Breast epithelium (tissue), 4 donors: ENCODE measurements at regions not wholly inside any gene's neighbourhood (a gene's known extent, or its start where the extent isn't known, plus 50 kb on each side); places are given as distances from the start of the nearest gene placed in this dataset.

Experiments
- DNase-seq, 2 donors: peaks; one replicate each; pipeline ENCODE4 v3.0.0-alpha.2; 2019; ENCODE audit warnings: low spot score in 2 of 2
- H3K27ac ChIP-seq, 2 donors: fragments of 200-600 bp; sonication (generic) in 1 of 2; one replicate each; pipeline ENCODE4 v1.5.1; 2016 to 2019; ENCODE audit warnings: mild to moderate bottlenecking in 1 of 2
- H3K27me3 ChIP-seq, 2 donors: fragments of 200-600 bp; sonication (generic) in 1 of 2; one replicate each; pipeline versions ENCODE4 v1.5.1 to v1.6.0; 2017 to 2019; ENCODE audit warnings: control low read depth in 1 of 2, mild to moderate bottlenecking in 1 of 2
- H3K36me3 ChIP-seq: fragments of 200-600 bp; one replicate; pipeline ENCODE4 v1.5.1; 2019
- H3K4me1 ChIP-seq, 2 donors: fragments of 200-600 bp; sonication (generic); one replicate each; pipeline ENCODE4 v1.5.1; 2016 to 2019; ENCODE audit warnings: control low read depth in 1 of 2
- H3K4me3 ChIP-seq, 3 donors: fragments of 200-600 bp; sonication (generic); 1 replicate in 2 of 3; 2 replicates in 1 of 3; pipeline ENCODE4 v1.5.1; 2016 to 2019; ENCODE audit warnings: mild to moderate bottlenecking in 3 of 3, moderate library complexity in 2 of 3
- H3K9me3 ChIP-seq, 2 donors: fragments of 200-600 bp; sonication (generic) in 1 of 2; one replicate each; pipeline ENCODE4 v1.5.1; 2016 to 2019; ENCODE audit warnings: control low read depth in 1 of 2
- CTCF ChIP-seq, 3 donors: fragments of 450-650 bp; IDR thresholded peaks; one replicate each; pipeline ENCODE4 v1.5.1; 2016 to 2017; ENCODE audit warnings: antibody characterized with exemption in 3 of 3, mild to moderate bottlenecking in 3 of 3, moderate library complexity in 3 of 3
- POLR2A ChIP-seq: fragments of 450-650 bp; IDR thresholded peaks from one replicate; pipeline ENCODE4 v1.6.1; 2016; ENCODE audit warnings: antibody characterized with exemption, mild to moderate bottlenecking, moderate library complexity
- POLR2AphosphoS5 ChIP-seq, 3 donors: sonication (generic); formaldehyde crosslinking; IDR thresholded peaks; one replicate each; pipeline ENCODE4 v1.6.1; 2017; ENCODE audit warnings: antibody characterized with exemption in 3 of 3
- intact Hi-C: fragments of 100-400 bp; cut with DNase I; formaldehyde crosslinking; loops from one replicate; pipeline ENCODE4 v1.15.1; 2023; ENCODE audit warnings: low total_unique reads

GRCh38 chr22:34950489-34950888, 115.5 kb upstream of the ISX start:
- H3K4me3 ChIP-seq, result no peak overlapping the region
- no peaks in the 10 kb centered on the region for H3K36me3 ChIP-seq
- TF ChIP-seq POLR2A (no peak), POLR2AphosphoS5 (IDR thresholded peaks at IDR 0.05) (no peak), CTCF (IDR thresholded peaks at IDR 0.05) (no peak)
- H3K4me1 ChIP-seq, result no peaks in the 10 kb centered on the region
- no peak for DNase-seq
- intact Hi-C loops, result no loop called here
- H3K27ac ChIP-seq, result no peak overlapping the region
- no peaks in the 10 kb centered on the region for H3K9me3 ChIP-seq
- peaks cover 0 to 4% of the 10 kb centered on the region in 2 donors for H3K27me3 ChIP-seq

GRCh38 chr22:34951212-34951611, 114.7 kb upstream of the ISX start:
- no peaks in the 10 kb centered on the region for H3K4me1 ChIP-seq
- intact Hi-C loops, result no loop called here
- TF ChIP-seq CTCF (IDR thresholded peaks at IDR 0.05) (no peak), POLR2A (no peak), POLR2AphosphoS5 (IDR thresholded peaks at IDR 0.05) (no peak)

GRCh38 chr22:34960005-34960404, 106.0 kb upstream of the ISX start:
- no peaks in the 10 kb centered on the region for H3K4me1 ChIP-seq
- DNase-seq, result no peak
- no peak overlapping the region for H3K4me3 ChIP-seq
- no peaks in the 10 kb centered on the region for H3K36me3 ChIP-seq
- intact Hi-C loops, result no loop called here
- no peak overlapping the region for H3K27ac ChIP-seq
- H3K27me3 ChIP-seq, result peaks cover 0 to 4% of the 10 kb centered on the region in 2 donors
- H3K9me3 ChIP-seq, result no peaks in the 10 kb centered on the region
- no peak for TF ChIP-seq POLR2A
- TF ChIP-seq CTCF (IDR thresholded peaks at IDR 0.05), result no peak
- TF ChIP-seq POLR2AphosphoS5 (IDR thresholded peaks at IDR 0.05), result no peak

More at GRCh38 chr22:34951212-34951611, 114.7 kb upstream of the ISX start:
- Histone ChIP-seq H3K4me3 (no peak overlapping the region), H3K36me3 (no peaks in the 10 kb centered on the region), H3K27ac (no peak overlapping the region), H3K27me3 (peaks cover 0 to 4% of the 10 kb centered on the region in 2 donors), H3K9me3 (no peaks in the 10 kb centered on the region)
- DNase-seq, result no peak

- Histone ChIP-seq H3K4me1 (no peaks in the 10 kb centered on the region), H3K27ac (no peak overlapping the region), H3K36me3 (no peaks in the 10 kb centered on the region), H3K4me3 (no peak overlapping the region), H3K27me3 (peaks cover 0 to 4% of the 10 kb centered on the region in 2 donors), H3K9me3 (no peaks in the 10 kb centered on the region)
- TF ChIP-seq POLR2A (no peak), CTCF (IDR thresholded peaks at IDR 0.05) (no peak), POLR2AphosphoS5 (IDR thresholded peaks at IDR 0.05) (no peak)
- intact Hi-C loops, result no loop called here
- no peak for DNase-seq
These were observed 98.9 kb upstream of the ISX start for GRCh38 chr22:34966980-34967565.

- no peak for TF ChIP-seq CTCF (IDR thresholded peaks at IDR 0.05)
- TF ChIP-seq POLR2AphosphoS5 (IDR thresholded peaks at IDR 0.05), result no peak
- TF ChIP-seq POLR2A, result no peak
These were observed 96.8 kb upstream of the ISX start for GRCh38 chr22:34969001-34969790.

More at GRCh38 chr22:34969001-34969790, 96.8 kb upstream of the ISX start:
- H3K27me3 ChIP-seq, result peaks cover 0 to 4% of the 10 kb centered on the region in 2 donors
- H3K4me1 ChIP-seq, result no peaks in the 10 kb centered on the region
- H3K27ac ChIP-seq, result no peak overlapping the region
- H3K4me3 ChIP-seq, result no peak overlapping the region
- no peaks in the 10 kb centered on the region for H3K36me3 ChIP-seq
- H3K9me3 ChIP-seq, result no peaks in the 10 kb centered on the region
- intact Hi-C loops, result no loop called here
- DNase-seq, result no peak
